ENCODE measurements at regions not wholly inside any gene's neighbourhood (a gene's known extent, or its start where the extent isn't known, plus 50 kb on each side); places are given as distances from the start of the nearest gene placed in this dataset.
A peak's percentile ranks its signal among the peaks of the same experiment; 100 is the strongest.
"Not testable (repeated sequence)": the region's sequence is repeated elsewhere in the genome, so short reads cannot be mapped to it uniquely, and the experiment has no call there.

DNA sequence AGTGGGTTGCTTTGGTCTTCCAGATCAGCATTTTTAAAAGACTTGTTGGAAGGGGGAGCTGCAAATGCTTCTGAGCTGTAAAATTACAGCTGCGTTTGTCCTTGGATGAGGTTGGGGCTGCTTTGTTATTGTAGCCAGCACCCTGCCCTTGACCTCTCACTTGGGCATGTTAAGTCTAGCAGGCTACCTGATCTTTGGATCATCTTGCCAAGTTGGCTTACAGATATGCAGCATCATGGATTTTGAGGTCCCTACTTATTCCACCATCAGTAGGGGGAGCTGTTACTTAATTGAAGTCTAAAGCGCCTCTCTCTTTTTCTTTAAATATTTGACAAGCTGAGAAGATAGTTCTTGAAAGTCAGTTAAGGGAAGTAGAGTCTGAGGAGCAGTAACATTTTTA, 793.0 kb downstream of the MCTP2 start:
- DNase-seq, result peak; percentile 40

- DNase-seq, result peak; percentile 72
Measured at GRCh38 chr15:95025924-95026728, 794.8 kb downstream of the MCTP2 start.

- DNase-seq, result no peak
Measured at GRCh38 chr15:95027981-95028380, 796.6 kb downstream of the MCTP2 start.

DNA sequence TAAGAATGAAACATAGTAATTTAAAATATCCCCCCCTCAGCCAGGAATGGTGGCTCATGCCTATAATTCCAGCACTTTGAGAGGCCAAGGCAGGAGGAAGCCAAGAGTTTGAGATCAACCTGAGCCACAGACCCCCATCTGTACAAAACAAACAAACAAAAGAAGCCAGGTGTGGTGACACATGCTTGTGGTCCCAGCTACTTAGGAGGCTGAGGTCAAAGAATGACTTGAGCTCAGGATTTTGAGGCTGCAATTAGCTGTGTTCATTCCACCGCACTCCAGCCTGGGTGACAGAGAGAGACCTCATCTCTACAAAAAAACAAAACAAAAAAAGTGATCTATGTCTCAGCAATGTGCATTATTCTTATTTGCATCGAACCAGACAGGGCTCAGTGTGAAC, 800.8 kb downstream of the MCTP2 start:
- DNase-seq, result peak; percentile 72

DNA sequence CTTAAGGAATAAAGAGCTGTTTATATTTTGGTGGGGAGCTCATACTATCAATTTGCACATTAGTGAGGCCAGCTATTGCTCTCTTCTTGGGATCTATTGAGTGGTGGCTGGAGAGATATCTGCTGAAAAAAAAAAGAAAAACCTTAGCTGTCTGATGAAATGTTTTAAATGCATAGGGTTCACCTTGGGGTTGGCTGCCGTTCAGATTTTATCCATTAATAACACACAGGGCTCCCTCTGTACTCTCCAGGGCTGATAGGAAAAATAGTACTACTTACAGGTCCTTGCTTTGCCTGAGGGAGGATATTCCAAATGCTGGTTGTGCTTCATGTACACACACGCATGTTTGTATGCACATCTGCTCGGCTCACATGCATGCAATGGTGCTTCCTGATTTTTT, 803.7 kb downstream of the MCTP2 start:
- DNase-seq, result no peak

DNA sequence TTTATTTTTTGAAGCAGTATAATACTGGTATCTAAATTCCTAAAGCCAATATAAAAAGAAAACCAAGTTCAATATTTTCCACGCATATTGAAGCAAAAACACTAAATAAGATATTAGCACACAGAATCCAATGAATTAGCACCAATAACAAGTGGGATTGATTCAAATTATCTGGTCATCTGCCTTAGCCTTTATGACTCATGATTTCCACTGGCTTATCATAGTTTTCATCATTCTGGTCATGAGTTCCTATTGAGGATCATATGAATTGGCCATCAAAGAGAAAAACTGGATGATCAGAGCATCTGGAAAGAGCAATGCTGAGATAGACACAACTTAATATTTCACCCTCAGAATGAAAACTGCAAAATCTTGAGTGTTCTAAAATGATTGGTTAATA, 809.9 kb downstream of the MCTP2 start:
- DNase-seq, result peak; percentile 16

GRCh38 chr15:95043236-95043932, 812.0 kb downstream of the MCTP2 start:
- DNase-seq, result not testable (repeated sequence)

- no peak for DNase-seq
Measured at GRCh38 chr15:95043933-95044313, 812.6 kb downstream of the MCTP2 start.

DNA sequence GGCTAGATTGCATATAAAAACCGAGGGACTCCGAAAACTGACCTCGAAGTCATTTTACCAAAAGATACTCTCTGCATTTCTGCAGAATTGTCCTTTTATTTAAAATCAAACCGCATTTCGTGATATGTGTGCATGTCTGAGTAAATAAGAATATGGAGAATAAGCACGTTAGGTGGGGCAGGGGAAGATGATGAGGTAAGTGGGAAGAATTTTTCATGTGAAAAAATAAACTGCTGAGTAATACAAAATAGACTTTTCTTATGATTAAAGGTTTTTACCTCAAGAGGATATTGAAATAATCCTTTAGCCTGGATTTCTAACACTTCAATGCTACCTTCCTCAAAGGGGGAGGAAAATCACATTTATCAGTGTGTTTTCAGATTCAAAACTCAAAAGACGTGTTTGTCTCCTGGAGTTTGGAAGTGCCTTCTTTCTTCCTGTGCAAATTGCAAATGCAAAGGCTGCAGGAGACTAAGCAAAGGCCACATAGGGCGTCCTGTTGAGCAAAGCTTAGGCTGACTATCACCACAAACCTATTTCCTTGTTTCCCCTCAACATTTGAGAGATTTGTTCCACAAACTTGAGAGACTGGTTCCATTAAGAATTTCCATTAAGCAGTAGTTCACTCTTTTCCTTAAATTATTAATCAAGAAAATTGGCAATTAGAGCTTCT, 813.5 kb downstream of the MCTP2 start:
- no peak for DNase-seq

GRCh38 chr15:95051861-95052260, 820.5 kb downstream of the MCTP2 start:
- peak; percentile 83 for DNase-seq

- DNase-seq, result no peak
Measured at GRCh38 chr15:95059346-95059905, 828.1 kb downstream of the MCTP2 start.

GRCh38 chr15:95068701-95069521, 837.5 kb downstream of the MCTP2 start:
- DNase-seq, result no peak

- no peak for DNase-seq
Measured at GRCh38 chr15:95075792-95076677, 844.7 kb downstream of the MCTP2 start.

GRCh38 chr15:95076678-95076990, 845.3 kb downstream of the MCTP2 start:
- no peak for DNase-seq

GRCh38 chr15:95078003-95078402, 846.6 kb downstream of the MCTP2 start:
- no peak for DNase-seq

DNA sequence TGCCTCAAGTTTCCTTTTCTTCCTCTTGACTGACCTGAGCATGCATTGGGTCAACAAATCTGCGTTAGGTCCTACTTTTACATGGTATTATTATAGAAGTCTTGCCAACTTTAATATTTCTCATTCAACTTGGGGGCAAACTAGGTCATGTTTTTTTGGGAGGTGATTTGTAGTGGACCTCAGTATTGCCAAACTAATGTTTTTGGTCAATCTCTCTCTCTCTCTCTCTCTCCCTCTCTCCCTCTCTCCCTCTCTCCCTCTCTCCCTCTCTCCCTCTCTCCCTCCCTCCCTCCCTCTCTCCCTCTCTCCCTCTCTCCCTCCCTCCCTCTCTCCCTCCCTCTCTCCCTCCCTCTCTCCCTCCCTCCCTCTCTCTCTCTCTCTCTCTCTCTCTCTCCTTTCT, 848.9 kb downstream of the MCTP2 start:
- not testable (repeated sequence) for DNase-seq

DNA sequence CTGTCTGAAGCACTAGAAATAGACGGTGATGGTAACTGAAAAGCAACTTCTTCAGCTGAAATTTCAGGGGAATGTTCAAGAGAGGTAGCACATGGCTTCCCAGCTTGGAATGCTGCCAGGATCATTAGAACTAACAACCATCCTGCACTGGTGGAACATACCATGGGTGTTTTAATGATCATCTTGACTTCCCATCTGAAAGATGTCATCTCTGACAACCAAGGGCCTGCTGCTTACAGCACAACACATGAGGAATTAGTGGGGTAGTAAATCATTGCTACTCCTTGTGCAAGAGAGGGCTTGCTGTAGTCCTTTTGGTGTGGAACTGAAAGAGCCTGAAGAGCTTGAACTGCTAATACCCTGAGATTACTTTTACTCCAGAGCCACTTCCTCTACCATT, 853.7 kb downstream of the MCTP2 start:
- peak; percentile 17 for DNase-seq

DNA sequence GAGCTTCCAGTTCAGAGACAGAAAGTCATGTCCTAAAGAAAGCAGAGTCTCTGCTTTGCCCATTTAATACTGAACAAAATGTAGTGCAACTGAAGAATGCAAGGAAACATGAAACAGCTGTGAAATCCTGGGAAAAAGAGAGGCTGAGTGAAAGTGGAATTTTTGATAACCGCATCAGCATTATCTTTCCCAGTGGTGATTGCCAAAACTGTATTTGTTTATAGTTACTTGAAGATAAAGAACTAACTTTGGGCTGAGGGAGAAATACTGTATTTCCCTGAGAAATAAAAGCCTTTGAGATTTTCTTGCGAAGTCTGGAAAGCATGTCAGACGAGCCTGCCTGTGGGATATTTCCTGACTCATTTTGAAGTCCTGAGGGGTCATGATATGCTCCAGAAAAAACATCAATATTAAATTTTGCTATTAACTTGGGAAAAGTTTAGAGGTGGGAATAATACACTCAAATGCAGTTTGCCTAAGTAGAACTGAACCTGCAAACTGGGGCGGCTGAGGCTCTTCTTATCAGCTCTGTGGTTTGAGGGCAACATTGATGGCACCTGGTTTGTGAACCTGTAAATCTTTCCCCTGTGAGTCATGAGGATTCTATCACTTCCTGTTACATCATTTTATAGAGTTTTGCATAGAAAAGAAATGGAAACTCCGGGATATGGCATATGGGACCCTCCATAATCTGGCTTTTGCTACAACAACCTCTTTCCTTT, 855.3 kb downstream of the MCTP2 start:
- peak; percentile 43 for DNase-seq

- DNase-seq, result no peak
Measured at GRCh38 chr15:95087253-95087609, 855.9 kb downstream of the MCTP2 start.

DNA sequence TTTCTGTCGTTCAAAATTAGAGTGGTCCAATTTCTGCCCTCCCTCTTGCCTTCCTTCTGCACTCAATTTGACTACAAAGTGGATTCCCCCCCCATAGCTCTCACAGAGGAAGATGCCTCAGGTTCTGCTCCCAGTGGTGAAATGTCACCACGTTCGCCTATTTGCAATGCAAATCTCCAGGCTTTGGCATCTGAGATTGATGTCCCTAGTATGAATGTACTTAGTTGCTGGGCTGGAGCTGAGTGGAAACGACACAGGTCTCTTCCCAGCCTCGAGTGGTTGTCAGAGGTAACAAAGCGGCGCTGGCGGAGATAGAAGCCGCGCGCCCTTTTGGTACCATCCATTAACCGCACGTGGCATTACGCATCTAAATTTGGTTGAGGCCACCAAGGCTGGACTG, 860.1 kb downstream of the MCTP2 start:
- no peak for DNase-seq

DNA sequence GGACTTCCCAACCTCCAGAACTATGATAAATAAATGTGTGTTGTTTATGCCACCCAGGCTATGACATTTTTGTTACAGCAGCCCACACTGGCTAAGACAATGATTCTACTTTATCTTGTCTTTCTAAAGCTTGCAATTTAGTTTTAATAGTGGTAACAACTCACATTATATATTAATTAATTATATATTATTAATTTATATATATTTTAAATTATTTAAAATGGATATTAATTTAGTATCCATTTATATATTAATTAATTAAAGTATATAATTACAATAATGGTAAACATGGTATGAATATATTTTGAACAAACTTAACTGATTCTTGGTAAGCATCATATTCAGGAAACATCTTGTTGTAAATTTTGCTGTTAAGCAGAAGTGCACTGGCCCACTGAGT, 863.9 kb downstream of the MCTP2 start:
- no peak for DNase-seq
